Endodermal cell (in vitro differentiated cells): ENCODE measurements at regions not wholly inside any gene's neighbourhood (a gene's known extent, or its start where the extent isn't known, plus 50 kb on each side); places are given as distances from the start of the nearest gene placed in this dataset.
"Not testable (repeated sequence)": the region's sequence is repeated elsewhere in the genome, so short reads cannot be mapped to it uniquely, and the experiment has no call there.

Experiments
- DNase-seq: peaks from one replicate; pipeline ENCODE4 v3.0.0-alpha.2; 2017
- H3K27ac ChIP-seq: 2 replicates; pipeline ENCODE4 v1.5.1; 2013; ENCODE audit warnings: mild to moderate bottlenecking, low read depth, low read length, moderate library complexity
- H3K27me3 ChIP-seq: 2 replicates; pipeline ENCODE4 v1.6.1; 2013; ENCODE audit warnings: mild to moderate bottlenecking, low read length, moderate library complexity; ENCODE audit not compliant: insufficient read depth, control insufficient read depth, poor library complexity, severe bottlenecking
- H3K36me3 ChIP-seq: 2 replicates; pipeline ENCODE4 v1.7.0; 2013; ENCODE audit warnings: mild to moderate bottlenecking, low read length, moderate library complexity; ENCODE audit not compliant: control insufficient read depth, insufficient read depth
- H3K4me1 ChIP-seq: one replicate; pipeline ENCODE4 v1.7.0; 2013; ENCODE audit warnings: low read length; ENCODE audit not compliant: control insufficient read depth, insufficient read depth
- H3K4me3 ChIP-seq: 2 replicates; pipeline ENCODE4 v1.5.1; 2013; ENCODE audit warnings: mild to moderate bottlenecking, low read length, moderate library complexity
- H3K9ac ChIP-seq: 2 replicates; pipeline ENCODE4 v1.6.1; 2013; ENCODE audit warnings: mild to moderate bottlenecking, low read length, moderate library complexity; ENCODE audit not compliant: poor library complexity, severe bottlenecking; ENCODE audit errors: extremely low read depth
- H3K9me3 ChIP-seq: 2 replicates; pipeline ENCODE4 v1.6.1; 2013; ENCODE audit warnings: mild to moderate bottlenecking, low read length, moderate library complexity; ENCODE audit not compliant: control insufficient read depth
- H3K27ac Mint-ChIP-seq: 2 replicates; pipeline ENCODE4 v1.8.0; 2020; ENCODE audit warnings: mixed read lengths
- H3K27me3 Mint-ChIP-seq: 2 replicates; pipeline ENCODE4 v1.8.0; 2021; ENCODE audit warnings: mild to moderate bottlenecking, mixed read lengths; ENCODE audit not compliant: insufficient read depth
- H3K36me3 Mint-ChIP-seq: 2 replicates; pipeline ENCODE4 v1.8.0; 2020; ENCODE audit warnings: low read depth, mixed read lengths
- H3K4me1 Mint-ChIP-seq: 2 replicates; pipeline ENCODE4 v1.8.0; 2020; ENCODE audit warnings: mixed read lengths
- H3K4me3 Mint-ChIP-seq: 2 replicates; pipeline ENCODE4 v1.8.0; 2020; ENCODE audit warnings: mild to moderate bottlenecking, moderate library complexity, mixed read lengths
- H3K9me3 Mint-ChIP-seq: 2 replicates; pipeline ENCODE4 v1.8.0; 2020; ENCODE audit warnings: mild to moderate bottlenecking, mixed read lengths
- CTCF ChIP-seq: fragments of 200-600 bp; sonication (generic); conservative IDR thresholded peaks from 2 replicates; pipeline ENCODE4 v1.5.0; 2021; ENCODE audit warnings: antibody characterized with exemption, mild to moderate bottlenecking
- WGBS, 2 experiments: methylation state at CpG; one replicate each; pipeline versions ENCODE4 v1.1.5 to v1.1.7; 2013; ENCODE audit warnings: missing lambda C conversion rate in 2 of 2, mixed read lengths in 1 of 2; ENCODE audit not compliant: insufficient coverage in 1 of 2, insufficient read length in 1 of 2; 5-methylcytosine and 5-hydroxymethylcytosine counted together

- WGBS, 2 experiments = 32 to 39% methylated on average over 2 to 5 of the region's 5 CpGs
- Histone ChIP-seq H3K9me3 (no peaks in the 10 kb centered on the region), H3K4me3 (no peak overlapping the region), H3K9ac (no peak overlapping the region), H3K27me3 (no peaks in the 10 kb centered on the region), H3K27ac (no peak overlapping the region), H3K4me1 (no peaks in the 10 kb centered on the region), H3K36me3 (no peaks in the 10 kb centered on the region)
- no peaks in the 10 kb centered on the region for H3K9me3 Mint-ChIP-seq
- no peaks in the 10 kb centered on the region for H3K27me3 Mint-ChIP-seq
- H3K36me3 Mint-ChIP-seq = no peaks in the 10 kb centered on the region
- H3K27ac Mint-ChIP-seq = no peak overlapping the region
- no peak for DNase-seq
- peaks cover 7% of the 10 kb centered on the region for H3K4me1 Mint-ChIP-seq
- H3K4me3 Mint-ChIP-seq = no peak overlapping the region
- TF ChIP-seq CTCF = no peak
These were observed 69.0 kb upstream of the GPR158 start for GRCh38 chr10:25105743-25106260.

GRCh38 chr10:25107756-25108155, 67.0 kb upstream of the GPR158 start:
- Mint-ChIP-seq H3K4me1 (peaks cover 7% of the 10 kb centered on the region), H3K27me3 (no peaks in the 10 kb centered on the region), H3K27ac (no peak overlapping the region), H3K36me3 (no peaks in the 10 kb centered on the region), H3K4me3 (no peak overlapping the region), H3K9me3 (no peaks in the 10 kb centered on the region)
- 94 to 100% methylated on average over 1 to 2 of the region's 2 CpGs for WGBS, 2 experiments
- Histone ChIP-seq H3K4me1 (no peaks in the 10 kb centered on the region), H3K9me3 (no peaks in the 10 kb centered on the region), H3K4me3 (no peak overlapping the region), H3K27me3 (no peaks in the 10 kb centered on the region), H3K9ac (no peak overlapping the region), H3K27ac (no peak overlapping the region), H3K36me3 (no peaks in the 10 kb centered on the region)
- DNase-seq = no peak
- TF ChIP-seq CTCF = no peak

- H3K4me3 ChIP-seq, H3K4me1 Mint-ChIP-seq, H3K36me3 ChIP-seq, H3K27ac Mint-ChIP-seq, H3K9me3 Mint-ChIP-seq, H3K27me3 Mint-ChIP-seq, H3K9ac ChIP-seq, H3K4me3 Mint-ChIP-seq, H3K27me3 ChIP-seq, H3K4me1 ChIP-seq, H3K9me3 ChIP-seq, H3K27ac ChIP-seq, H3K36me3 Mint-ChIP-seq, DNase-seq: not testable (repeated sequence)
- whole genome bisulfite sequencing, 2 experiments = 89 to 94% methylated on average over 5 to 7 of the region's 7 CpGs
These were observed 64.9 kb upstream of the GPR158 start for GRCh38 chr10:25109896-25110295.

DNA sequence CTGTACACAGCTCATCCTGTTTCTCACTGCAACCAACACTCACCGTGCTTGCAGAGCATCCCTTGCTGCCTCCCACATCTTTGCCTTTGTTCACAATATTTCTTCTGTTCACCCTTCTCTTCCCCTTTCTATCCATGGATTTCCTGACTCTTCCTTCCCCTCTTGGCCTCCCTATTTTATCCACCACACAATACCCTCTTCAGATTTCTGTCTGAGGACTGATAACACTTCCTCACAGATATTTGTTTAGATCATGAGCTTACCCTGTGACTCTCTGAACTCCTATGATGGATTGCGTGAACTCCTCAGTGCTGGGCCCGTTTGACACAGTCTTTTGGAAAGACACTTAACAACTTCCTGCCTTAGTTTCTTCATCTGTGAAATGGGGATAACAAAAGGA, 62.8 kb upstream of the GPR158 start:
- Mint-ChIP-seq H3K4me1 (peaks cover 2% of the 10 kb centered on the region), H3K27me3 (no peaks in the 10 kb centered on the region), H3K36me3 (no peaks in the 10 kb centered on the region), H3K4me3 (no peak overlapping the region), H3K27ac (no peak overlapping the region), H3K9me3 (no peaks in the 10 kb centered on the region)
- Histone ChIP-seq H3K27ac (no peak overlapping the region), H3K4me1 (no peaks in the 10 kb centered on the region), H3K9me3 (no peaks in the 10 kb centered on the region), H3K9ac (no peak overlapping the region), H3K36me3 (no peaks in the 10 kb centered on the region), H3K4me3 (no peak overlapping the region), H3K27me3 (no peaks in the 10 kb centered on the region)
- DNase-seq = no peak
- 93 to 100% methylated on average over 2 to 3 of the region's 3 CpGs for WGBS, 2 experiments
- TF ChIP-seq CTCF = no peak
